ENCODE measurements at regions not wholly inside any gene's neighbourhood (a gene's known extent, or its start where the extent isn't known, plus 50 kb on each side); places are given as distances from the start of the nearest gene placed in this dataset.

GRCh38 chrX:45381841-45382240, 181.2 kb upstream of the DIPK2B start:
- no peak for DNase-seq (ENCODE audit: low spot score)

- no peak for DNase-seq (ENCODE audit: low spot score)
Observed at GRCh38 chrX:45381366-45381765, 180.7 kb upstream of the DIPK2B start.

GRCh38 chrX:45379236-45379635, 178.6 kb upstream of the DIPK2B start:
- no peak for DNase-seq (ENCODE audit: low spot score)

DNA sequence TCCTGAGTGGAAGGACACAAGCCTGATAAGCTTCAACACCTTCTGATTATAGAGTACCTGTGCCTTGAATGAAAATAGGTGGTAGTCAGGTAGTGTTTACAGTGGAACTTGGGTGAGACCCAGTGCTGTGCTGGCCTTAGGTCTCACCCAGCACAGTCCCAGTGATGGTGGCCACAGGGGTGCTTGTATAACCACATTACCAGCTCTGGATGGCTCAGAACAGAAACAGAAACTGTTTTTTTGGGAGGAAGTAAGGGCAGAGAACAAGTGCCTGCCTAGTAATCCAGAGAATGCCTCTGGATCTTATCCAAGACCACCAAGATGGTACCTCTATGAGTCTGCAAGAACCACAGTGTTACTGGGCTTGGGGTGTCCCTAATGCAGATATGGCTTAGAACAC, 171.5 kb upstream of the DIPK2B start:
- DNase-seq (ENCODE audit: low spot score) = no peak

GRCh38 chrX:45368705-45369104, 168.0 kb upstream of the DIPK2B start:
- DNase-seq (ENCODE audit: low spot score) = no peak

GRCh38 chrX:45363596-45363995, 162.9 kb upstream of the DIPK2B start:
- no peak for DNase-seq (ENCODE audit: low spot score)

GRCh38 chrX:45360571-45360970, 159.9 kb upstream of the DIPK2B start:
- DNase-seq (ENCODE audit: low spot score) = no peak

GRCh38 chrX:45358392-45358791, 157.7 kb upstream of the DIPK2B start:
- DNase-seq (ENCODE audit: low spot score) = no peak

DNA sequence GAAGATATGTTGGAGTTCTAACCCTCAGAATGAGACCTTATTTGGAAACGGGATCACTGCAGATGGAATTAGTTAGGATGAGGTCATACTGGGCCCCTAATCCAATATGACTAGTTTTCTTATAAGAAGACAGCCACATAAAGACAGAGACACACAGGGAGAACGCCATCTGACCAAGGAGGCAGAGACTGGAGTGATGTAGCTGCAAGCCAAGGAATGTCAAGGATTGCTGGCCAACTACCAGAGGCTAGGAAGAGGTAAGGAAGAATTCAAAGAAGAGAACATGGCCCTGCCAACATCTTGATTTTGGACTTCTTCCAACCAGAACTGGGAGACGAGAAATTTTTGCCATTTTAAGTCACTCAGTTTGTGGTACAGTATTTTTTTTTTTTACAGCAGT, 152.8 kb upstream of the DIPK2B start:
- DNase-seq (ENCODE audit: low spot score) = no peak

DNA sequence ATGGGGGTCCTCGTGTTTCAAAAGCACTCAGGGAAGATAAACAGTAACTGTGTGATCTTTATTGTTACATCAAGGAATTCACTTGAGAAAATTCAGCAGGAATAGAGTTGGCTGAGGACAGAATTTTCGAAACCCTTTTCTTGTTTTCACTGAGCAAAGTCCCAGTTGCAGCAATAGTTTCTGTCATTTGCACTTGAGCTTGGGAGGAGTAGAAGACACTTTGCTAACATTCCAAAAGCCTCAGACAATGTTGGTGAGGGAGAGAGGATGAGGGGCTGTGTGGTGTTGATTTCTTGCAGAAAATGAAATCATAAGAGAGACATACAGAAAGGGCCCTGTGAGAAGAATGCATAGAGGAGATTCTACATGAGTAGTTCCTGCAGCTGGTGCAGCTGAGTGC, 151.9 kb upstream of the DIPK2B start:
- no peak for DNase-seq (ENCODE audit: low spot score)

- peak; percentile 33 for DNase-seq (ENCODE audit: low spot score)
Observed at GRCh38 chrX:45351478-45351877, 150.8 kb upstream of the DIPK2B start.

DNA sequence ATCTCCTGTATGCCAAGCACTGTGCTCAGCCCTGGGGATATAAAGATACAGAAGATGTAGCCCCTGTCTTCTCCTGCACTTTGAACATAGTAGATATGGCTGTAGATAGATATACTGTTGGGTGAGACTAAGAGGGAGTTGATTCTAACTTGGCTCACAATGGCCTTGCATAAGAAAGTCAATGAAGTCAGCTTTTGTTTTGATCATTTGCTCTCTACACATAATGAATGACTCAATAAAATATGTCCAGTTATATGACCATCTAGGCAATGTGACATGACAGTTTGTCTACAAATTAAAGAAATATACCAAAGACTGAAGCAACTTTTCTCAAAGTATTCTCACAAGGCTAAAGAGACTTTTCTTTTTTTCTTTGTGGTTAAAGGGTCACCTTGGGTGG, 147.6 kb upstream of the DIPK2B start:
- no peak for DNase-seq (ENCODE audit: low spot score)

GRCh38 chrX:45347877-45348276, 147.2 kb upstream of the DIPK2B start:
- DNase-seq (ENCODE audit: low spot score) = peak; percentile 6

DNA sequence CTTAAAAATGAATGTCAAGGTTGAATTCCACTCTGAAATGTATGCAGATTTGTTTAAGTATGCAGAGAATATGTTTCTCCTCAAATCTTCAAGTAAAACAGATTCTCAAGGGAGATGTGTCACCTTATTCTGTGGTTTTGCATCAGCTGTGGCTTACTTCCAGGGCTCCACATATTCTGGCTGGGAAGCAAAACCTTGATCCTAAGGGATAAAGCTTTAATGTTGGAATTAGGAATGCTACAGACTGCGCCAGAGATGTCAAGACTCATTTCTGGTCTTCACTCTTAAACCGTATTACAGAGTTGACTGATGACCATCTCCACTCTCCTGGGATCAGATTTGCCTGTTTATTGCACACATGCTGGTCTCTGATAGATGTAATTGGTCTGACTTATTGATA, 143.9 kb upstream of the DIPK2B start:
- DNase-seq (ENCODE audit: low spot score) = peak; percentile 12

GRCh38 chrX:45329217-45329616, 128.5 kb upstream of the DIPK2B start:
- no peak for DNase-seq (ENCODE audit: low spot score)

DNA sequence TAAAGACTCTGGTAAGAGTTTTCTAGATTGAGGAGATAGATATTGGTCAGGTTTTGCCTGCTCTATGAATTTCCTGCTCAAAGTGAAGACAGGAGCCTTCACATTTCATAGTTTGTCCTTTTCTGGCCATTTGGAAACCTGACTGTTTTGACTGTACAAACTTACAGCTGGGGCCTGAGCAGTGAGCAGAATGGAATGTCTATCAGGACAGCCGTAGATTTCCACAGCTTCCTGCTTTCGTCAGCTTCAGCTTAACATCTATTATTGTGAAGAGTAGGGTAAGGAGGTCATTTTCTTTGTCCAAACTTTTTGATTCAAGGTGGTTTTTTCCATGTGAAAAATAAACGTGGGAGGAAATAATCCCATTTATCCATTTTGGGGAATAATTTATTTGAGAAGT, 124.3 kb upstream of the DIPK2B start:
- DNase-seq (ENCODE audit: low spot score) = no peak

GRCh38 chrX:45323387-45323786, 122.7 kb upstream of the DIPK2B start:
- DNase-seq (ENCODE audit: low spot score) = no peak

- peak; percentile 3 for DNase-seq (ENCODE audit: low spot score)
Observed at GRCh38 chrX:45322820-45323219, 122.1 kb upstream of the DIPK2B start.

DNA sequence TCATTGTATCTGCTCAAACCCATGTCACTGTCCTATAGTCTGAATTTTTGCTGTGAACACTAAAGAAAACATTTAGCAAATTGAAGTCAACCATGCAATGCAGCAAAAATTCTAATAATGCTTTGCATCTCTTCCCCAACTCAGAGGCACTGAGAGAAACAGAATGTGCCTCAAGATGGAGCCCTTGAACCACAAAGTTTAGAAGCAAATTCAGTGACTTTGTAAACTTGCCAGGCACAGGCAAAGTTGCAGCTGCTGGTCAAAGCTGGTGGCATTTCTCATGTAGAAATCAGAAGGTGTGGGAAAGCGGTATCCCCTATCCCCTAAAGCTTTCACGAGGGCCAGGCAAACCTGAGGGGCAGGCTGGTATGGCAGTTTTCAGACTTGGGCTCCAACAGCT, 121.7 kb upstream of the DIPK2B start:
- peak; percentile 40 for DNase-seq (ENCODE audit: low spot score)

- DNase-seq (ENCODE audit: low spot score) = no peak
Observed at GRCh38 chrX:45320191-45320590, 119.5 kb upstream of the DIPK2B start.

DNA sequence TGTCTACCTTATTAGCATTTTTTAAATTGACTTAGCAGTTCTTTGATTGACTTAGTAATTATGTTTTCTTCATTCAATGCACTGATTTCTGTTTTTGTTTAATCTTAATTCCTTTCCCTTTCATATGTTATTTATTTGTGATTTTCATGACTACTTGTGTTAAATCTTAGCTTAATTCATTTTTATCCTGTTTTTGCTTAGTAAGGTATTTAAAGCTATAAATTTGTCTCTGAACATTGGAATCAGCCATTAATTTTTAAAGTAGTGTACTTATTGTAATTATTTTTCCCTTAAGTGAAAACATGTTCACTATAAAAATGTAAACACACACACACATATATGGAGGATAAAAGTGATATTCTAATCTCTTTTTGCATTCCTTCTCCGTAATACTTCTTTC, 109.1 kb upstream of the DIPK2B start:
- no peak for DNase-seq (ENCODE audit: low spot score)

DNA sequence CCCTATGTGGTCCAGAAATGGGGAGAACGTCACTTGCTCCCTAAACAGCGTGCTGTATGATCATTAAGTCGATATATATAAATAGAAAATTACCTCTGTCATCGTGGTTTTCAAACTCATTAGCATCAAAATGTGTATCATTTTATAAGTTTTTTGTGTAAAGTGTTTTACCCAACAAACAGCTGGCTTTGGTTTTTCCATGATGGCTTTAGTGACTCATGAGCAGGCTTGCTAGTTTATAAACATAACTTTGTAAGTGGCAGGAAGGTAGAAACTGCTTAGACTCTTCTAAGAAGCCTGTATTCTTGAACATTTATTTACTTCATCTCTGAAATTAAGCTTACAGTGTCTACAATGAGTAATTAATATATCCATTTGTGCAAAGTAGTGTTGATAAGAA, 108.4 kb upstream of the DIPK2B start:
- DNase-seq (ENCODE audit: low spot score) = no peak

- DNase-seq (ENCODE audit: low spot score) = no peak
Observed at GRCh38 chrX:45306794-45307193, 106.1 kb upstream of the DIPK2B start.

GRCh38 chrX:45300638-45301037, 100.0 kb upstream of the DIPK2B start:
- no peak for DNase-seq (ENCODE audit: low spot score)

DNA sequence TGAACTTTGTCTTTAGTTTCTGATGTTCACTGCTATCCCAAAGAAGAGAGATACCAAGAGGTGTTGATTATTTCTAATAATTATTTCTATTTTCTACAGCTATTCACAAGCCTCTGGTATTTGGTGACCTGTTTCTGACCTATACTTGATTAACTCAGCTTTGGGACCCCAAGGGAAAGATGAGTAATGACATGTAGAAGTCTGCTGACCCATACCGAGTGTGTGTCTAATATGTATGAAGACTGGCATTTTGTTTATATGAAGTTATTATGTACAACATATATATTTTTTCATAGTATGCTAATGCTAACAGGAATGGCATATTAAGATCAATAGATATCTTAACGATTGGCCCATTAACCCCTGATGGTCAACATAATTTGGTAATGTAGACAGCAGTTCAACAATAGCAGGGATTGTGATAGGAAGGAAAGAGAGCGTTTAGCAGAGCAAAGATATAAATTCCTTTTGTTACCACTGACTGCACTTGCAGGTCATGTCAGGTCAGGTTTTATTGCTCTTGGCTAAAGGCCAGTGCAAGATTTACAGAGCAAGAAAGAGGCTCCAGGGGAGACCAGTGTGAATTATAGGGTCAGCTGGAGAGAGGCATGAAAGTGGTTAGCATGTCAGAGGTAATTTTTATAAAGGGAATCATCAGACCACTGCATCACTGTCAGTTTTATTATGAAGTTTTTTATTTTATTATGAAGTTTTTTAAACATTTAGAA, 94.7 kb upstream of the DIPK2B start:
- DNase-seq (ENCODE audit: low spot score) = no peak
